DMS 273 (cell line): ENCODE measurements at regions not wholly inside any gene's neighbourhood (a gene's known extent, or its start where the extent isn't known, plus 50 kb on each side); places are given as distances from the start of the nearest gene placed in this dataset.

Experiments
- DNase-seq: peaks from one replicate; lab custom pipeline; 2025; ENCODE audit not compliant: unreplicated experiment; lab: John Stamatoyannopoulos, UW

DNA sequence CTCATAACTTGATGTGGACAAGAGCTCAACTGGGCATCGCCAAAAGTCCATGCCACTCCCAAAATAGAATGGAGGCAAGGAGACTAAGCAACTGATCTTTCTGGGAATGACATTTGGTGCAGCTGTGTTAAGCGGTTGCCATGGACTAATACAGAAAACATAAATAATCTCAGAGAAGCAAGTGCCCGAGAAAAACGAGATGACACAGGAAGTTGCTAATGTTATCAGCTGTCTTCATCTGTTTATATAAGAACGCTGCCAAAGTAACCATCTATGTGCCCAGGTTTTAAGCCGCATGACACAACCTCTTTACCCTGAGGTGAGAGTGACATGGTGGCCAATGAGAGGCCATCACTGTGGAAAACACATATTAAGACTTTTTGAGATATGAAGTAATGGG lies 54.9 kb upstream of the SACS start:
- no peak for DNase-seq

DNA sequence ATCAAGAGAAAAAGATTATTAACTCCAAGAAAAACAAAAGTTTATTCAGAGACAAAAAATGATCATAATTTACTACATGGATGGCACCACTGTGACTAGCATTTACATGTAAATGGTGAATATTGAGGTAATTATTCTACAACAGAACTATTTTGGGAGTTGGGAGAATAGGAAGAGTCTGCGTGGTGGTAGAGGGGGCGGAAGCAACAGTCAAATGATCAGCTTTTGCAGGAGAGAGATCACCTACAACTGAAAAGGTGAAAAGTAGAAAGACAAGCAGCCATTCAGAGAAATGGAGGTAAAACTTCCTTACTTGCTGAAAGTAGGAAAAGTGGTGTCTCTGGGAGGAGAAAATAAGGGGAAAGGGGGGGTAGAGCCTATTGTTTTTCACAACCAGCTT lies 62.8 kb upstream of the SACS start:
- DNase-seq, result no peak

DNA sequence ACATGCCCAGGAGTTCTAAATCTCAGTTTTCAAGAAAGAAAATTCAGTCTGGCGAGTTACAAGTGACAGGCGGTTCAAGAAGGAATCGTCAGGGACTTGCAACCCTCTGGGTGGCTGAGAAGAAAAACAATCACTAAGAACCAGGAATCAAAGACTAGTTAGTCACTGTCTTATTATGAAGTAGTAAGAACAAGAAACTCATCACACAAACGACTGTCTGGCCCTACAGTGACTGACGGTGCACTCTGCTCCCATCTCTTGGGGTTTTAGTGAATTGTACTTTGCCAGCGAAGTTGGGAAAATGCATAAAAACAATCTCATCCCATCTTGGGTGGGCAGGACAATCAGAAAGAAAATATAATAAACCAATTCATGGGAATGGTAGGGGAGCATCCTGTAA lies 63.7 kb upstream of the SACS start:
- DNase-seq, result no peak

DNA sequence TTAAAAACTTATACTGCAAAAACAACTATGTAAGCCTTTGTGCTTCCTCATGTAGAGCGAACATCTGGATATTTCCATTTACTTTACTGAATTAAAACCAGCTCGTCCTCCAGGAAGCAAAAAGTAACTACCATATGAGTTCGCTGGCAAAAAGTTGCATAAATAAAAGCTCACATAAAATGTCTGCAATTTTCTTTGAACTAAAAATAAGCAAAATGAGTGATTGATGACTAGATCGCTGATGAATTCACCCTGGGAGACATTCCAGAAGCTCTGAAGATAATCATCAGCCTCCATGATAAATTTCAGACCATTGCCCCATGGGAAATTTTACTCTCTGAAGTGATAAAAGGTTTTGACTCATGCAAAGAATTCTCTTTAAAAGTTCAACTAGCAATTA lies 67.3 kb upstream of the SACS start:
- DNase-seq, result no peak

DNA sequence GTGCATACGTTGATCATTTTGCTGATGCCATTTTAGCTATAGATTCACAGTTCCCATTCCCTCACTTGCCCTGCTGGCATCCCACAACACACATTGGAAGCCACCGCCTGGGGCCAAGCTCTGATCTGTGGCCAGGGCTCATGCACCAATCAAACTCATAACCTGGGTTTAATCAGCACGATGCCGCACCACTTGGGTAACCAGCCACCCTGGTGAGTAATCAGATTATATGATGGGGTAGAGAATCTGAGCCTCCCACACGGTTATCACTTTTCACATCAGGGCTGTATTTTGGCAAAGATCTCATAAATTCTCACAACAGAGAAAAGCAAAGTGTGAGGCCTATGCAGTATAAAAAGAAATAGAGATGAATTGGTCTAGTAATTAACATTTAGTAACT lies 66.0 kb upstream of the TNFRSF19 start:
- DNase-seq, result no peak

DNA sequence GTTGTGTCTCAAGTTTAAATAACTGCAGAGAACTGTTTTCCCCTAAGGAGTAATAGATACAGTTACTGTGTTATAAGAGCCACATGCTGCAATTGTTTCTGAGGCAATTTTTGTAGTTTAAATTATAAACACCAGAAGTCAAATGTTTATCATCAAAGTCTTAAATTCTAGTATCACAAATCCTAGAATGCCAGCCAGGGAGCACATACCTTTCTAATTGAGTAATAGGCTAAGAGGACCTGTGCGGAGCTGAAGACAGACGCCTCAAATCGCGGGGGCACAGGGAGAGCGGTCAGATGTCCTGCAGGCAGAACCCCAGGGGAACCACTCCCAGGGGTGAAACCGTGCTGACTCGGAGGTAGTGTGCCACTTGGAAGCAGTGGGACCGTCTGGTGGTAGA lies 65.2 kb upstream of the TNFRSF19 start:
- DNase-seq, result peak; percentile 14

DNA sequence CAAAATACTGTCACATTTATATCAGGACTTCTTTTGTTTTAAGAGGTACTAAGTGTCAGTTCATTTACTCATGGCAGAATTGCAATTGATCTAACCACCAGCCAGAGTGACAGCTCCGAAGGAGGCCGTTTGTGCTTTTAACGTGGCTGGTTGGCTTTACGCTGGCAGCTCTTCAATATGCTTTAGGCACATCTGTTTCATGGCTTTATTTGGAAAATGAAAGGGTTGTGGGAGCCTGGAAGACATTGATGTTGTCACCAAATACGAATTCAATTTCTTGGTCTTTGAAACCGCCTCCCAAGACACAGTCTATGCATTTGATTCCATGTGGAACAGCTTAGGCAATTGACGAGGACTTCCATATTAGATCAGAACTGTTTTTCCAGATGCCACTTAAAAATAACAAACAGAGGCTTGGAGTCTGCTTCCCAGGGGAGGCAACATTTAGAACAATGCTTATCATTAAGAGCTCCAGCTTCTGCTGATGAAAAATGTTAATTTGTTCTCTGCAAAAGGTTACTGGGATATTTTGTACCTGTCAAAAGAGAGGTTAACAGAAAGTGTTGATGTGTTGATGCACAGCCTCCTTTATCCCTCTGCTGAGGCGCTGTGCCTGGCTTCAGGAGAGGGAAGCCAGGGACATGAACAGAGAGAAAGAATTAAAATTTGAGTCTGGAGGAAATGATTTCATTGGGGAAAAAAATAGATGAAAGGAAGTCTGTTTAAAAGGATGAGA lies 64.0 kb upstream of the TNFRSF19 start:
- DNase-seq, result peak; percentile 74

DNA sequence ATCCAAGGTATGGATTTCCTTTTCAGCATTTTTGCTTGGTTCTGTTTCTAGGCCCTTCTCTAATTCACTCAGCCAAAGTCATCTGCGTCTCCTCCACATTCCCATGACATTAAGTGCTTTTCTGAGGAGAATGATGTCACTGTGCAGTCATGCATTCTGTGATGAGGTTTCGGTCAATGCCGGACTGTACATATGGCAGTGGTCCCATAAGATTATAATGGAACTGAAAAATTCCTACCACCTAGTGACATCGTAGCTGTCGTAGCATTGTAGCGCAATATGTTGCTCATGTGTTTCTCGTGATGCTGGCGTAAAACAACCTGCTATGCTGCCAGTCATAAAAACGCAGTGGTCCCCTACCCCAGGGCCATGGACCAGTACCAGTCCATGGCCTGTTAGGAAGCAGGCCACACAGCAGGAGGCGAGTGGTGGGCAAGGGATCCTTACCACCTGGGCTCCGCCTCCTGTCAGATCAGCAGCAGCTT lies 63.4 kb upstream of the TNFRSF19 start:
- DNase-seq, result peak; percentile 24

DNA sequence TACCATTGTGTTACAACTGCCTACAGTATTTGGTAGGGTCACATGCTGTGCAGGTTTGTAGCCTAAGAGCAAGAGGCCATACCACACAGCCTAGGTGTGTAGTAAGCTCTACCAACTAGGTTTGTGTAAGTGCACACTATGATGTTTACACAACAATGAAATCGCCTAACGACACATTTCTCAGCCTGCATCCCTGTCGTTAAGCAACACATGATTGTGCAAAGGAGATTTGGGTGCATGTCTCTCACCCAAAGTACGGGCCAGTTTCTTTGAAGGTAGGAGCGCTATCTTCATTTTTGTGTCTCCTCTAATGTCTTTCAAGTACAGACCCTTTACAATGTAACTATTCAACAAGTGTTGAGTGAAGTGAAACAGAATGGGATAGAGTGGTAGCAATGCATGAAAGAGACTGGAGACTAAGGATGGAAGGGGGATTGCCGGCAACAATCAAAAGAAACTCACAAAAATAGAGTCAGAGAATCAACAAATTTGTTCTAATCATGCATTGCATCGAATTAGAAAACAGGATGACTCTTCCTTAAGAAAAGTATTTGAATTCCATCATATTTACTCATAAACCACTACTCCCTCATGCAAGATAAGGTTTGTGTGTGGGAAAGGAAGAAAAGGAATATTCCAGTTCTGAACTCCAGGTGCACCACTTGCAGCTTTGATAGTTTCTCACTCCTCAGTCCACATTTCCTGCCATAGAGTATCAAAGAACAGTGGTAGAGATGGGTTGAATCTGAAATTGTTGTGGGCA lies 60.2 kb upstream of the TNFRSF19 start:
- DNase-seq, result no peak

DNA sequence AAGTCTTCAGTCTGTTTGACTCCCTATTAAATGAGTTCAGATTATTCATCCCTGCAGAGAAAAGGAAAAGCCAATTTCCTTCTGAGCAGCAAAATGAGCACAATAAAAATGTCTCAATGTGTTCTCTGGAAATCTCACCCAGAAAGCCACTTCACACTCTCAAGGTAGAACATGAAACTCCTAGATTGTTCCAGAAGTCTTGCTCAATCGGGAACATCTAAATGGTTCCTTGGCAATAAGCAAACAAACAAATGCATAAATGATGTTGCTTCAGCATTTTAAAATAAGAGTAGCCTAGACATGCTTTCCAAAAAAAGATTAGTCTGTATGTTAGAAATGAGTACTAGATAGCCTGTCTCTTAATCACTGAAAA lies 59.7 kb upstream of the TNFRSF19 start:
- no peak for DNase-seq

DNA sequence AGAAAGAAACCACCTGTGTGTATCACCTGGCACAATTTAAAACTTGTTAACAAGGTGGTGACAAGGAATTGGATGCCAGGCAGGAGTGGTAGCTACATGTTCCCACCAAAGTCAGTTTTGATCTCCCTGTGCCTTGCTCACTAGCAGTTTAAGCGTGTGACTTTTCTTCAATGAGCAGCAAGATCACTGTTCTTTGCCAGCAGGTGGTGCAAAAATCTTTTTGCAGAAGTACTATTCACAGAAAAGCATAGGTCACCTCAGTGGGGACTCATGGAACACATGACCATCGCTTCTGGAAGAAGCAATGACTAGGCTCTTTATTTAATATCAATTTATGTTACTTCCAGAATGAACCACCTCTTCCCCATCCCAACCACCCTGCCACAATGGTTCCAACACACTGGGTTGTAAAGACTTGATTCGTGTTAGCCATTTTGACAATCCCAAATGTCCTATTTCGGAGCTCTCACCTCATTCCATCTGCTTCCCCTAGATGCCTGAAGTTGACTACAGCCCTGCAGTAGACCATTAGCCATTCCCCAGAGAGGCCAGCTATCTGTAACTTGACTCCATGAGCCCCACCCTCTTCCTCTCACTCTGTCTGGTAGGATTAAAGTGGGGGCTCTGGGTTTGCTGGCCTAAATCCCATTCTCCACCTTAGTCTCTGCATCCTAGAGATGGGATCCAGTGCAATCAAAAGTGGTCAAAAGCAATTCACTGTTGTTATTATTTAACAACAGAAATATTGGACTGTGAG lies 59.1 kb upstream of the TNFRSF19 start:
- peak; percentile 46 for DNase-seq

DNA sequence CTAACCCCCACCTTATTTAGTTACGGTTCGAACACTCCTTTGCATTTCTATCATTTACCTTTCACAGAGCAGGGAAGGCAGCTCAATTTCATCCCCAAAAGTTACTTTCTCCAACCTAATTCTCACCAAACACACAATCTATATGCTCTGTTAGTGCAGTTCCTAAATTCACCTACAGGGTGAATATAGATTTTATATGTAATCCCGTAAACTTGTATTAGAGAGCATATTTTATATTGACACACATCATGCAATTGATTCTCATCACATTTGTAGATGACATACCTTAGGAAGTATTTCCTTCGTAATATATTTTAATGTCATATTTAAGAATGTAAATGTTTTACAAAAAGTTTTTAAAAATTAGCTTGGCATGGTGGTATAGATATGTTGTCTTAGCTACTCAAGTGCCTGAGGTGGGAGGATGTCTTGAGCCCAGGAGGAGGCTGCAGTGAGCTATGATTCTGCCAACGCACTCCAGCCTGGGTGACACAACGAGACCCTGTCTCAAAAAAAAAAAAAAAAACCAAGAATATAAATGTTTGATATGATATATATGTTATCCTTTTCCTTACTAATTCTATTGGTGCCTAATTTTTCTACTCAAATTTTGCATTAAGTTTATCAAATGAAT lies 57.3 kb upstream of the TNFRSF19 start:
- DNase-seq, result no peak

DNA sequence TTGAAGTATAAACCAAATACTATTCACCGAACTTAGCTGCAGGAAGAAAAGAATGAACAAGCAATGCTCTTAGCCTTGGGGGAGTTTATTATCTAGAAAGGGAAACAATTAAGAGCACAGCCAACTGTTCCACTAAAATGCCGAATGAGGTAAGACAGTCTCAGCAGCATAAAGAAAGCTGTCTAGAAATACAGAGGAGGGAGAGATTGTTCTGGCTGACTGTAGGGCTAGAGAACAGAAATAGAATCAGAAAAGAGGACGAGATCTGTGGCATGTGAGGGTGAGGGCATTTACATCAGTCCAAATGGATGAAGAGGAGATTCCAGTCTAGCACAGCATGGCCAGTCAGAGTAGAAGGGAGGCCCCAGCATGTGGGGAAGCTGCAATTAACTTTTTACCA lies 56.8 kb upstream of the TNFRSF19 start:
- no peak for DNase-seq

DNA sequence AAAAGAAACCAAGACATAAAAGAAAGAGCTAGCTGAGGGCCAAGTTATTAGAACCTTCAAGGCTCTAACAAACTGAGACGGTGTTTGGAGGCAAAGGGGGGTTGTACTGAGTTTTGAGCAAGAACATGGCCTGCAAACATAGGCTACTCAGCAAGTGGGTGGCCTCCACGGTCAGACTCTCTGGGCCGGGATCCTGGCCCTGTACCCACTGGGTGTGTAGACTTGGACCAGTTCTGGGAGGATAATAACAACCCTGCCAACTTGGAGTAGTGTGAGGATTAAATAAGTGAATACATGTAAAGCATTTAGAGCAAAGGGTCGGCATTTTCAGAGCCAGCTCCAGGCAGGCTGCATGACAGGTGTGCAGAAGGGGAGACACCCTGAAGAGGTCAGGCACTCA lies 56.1 kb upstream of the TNFRSF19 start:
- no peak for DNase-seq

DNA sequence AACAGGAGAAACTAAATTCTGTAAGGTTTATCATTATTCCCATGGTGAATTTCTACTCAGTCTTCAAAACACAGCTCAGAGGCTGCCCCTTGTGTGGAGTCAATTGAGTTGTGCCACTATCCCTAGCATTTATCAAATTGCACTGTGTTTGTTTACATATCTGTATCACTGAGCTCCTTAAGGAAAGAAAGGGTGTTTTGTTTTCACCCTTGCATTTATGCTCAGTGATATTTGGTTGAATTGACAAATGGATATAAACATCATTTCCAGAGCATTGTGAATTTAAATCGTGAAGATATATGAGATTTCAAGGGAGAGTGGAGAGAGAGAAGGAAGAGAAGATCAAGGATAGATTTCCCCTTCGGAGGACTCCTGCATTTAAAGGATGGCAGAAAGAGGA lies 55.1 kb upstream of the TNFRSF19 start:
- DNase-seq, result no peak

DNA sequence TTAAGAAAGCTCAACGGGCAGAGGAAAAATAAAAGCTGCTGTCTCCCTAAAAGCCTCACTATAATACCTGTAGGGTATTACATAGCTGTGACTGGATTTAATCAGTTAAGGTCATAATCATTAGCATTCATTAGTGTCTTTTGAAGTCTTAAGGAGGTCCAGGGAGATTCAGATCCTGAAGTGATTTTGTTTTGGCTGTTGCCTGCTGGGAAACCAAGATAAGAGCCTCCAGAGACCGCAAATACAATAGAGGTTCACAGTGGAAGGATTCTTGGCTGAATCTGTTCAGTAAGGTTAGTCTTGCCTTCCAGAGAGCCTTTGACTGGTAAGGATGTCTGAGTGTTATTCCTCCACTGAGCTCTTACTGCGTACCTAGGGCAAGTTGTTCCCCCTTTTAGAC lies 54.0 kb upstream of the TNFRSF19 start:
- DNase-seq, result no peak

DNA sequence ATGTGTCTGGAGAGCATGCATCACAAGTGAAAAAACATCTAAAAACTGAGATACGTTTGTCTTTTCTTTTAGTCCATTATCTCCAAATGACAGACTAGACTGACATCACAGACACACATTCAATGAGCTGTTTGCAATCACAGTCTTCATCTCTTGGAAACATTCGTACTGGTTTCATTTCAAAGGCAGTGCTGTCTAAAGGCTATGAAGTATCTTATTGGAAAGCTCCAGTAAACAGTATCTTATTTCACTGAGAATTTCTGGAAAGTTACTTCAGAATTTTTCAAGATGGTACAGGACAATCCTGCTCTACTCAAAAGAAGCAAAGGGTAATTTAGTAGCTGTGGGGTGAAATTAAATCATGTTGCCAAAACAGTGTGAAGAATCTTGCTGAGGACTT lies 53.5 kb upstream of the TNFRSF19 start:
- no peak for DNase-seq

DNA sequence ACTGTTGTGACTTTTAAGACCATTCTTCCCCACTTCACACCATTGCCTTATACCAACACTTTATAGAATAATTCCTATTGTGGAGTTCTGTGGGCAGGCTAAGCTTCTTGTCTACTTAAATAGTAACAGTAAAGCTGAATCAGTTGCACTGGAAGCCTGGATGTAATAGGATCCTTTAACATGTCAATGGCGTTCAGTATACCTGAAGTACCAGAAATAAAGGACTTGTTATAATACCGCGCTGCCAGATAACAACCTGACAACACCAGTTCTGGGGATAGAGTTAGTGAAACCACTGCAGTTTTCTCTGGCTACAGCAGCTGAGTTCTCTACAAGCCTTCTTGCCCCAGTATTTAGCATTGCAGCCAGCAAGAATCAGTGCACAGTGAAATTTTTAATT lies 52.0 kb upstream of the TNFRSF19 start:
- no peak for DNase-seq
